ENCODE measurements at regions not wholly inside any gene's neighbourhood (a gene's known extent, or its start where the extent isn't known, plus 50 kb on each side); places are given as distances from the start of the nearest gene placed in this dataset.

- Histone ChIP-seq H4K8ac (ENCODE audit: low read depth in 2 of 2, low read length in 2 of 2) (no peak overlapping the region), H2BK15ac (ENCODE audit: low read depth, low read length) (no peak overlapping the region), H3K9me3 (ENCODE audit: control insufficient read depth, insufficient read depth, low read length) (no peaks in the 10 kb centered on the region), H3K9ac (ENCODE audit: low read depth, low read length) (no peak overlapping the region), H3K9me1 (ENCODE audit: insufficient read depth, low read length) (no peaks in the 10 kb centered on the region), H2BK120ac (ENCODE audit: low read depth, low read length) (no peak overlapping the region), H3K14ac (replicated peaks; ENCODE audit: low read depth, low read length) (no peak overlapping the region), H3K27ac (ENCODE audit: insufficient read depth, low read length) (no peak overlapping the region), H3K36me3 (ENCODE audit: control insufficient read depth, insufficient read depth, low read length) (no peaks in the 10 kb centered on the region), H2BK5ac (ENCODE audit: low read depth, low read length, poor library complexity, severe bottlenecking) (no peak overlapping the region), H4K5ac (ENCODE audit: low read depth, low read length) (no peak overlapping the region), H3K4me1 (ENCODE audit: control insufficient read depth, insufficient read depth, low read length) (no peaks in the 10 kb centered on the region), H4K91ac (ENCODE audit: insufficient read depth, low read depth, low read length) (no peak overlapping the region), H3K56ac (ENCODE audit: extremely low read depth, insufficient read depth, low read length) (no peak overlapping the region), H2AK5ac (ENCODE audit: low read depth, low read length) (no peak overlapping the region), H3K79me1 (ENCODE audit: low read depth in 1 of 2, low read length in 2 of 2) (no peaks in the 10 kb centered on the region), H3K4me3 (ENCODE audit: insufficient read depth, low read depth, low read length) (no peak overlapping the region), H3K18ac (ENCODE audit: low read depth, low read length) (no peak overlapping the region), H3K27me3 (ENCODE audit: control insufficient read depth, insufficient read depth, low read length) (peaks cover 16% of the 10 kb centered on the region), H3K4ac (ENCODE audit: low read depth, low read length) (no peak overlapping the region), H2AK9ac (replicated peaks; ENCODE audit: low read depth, low read length, poor library complexity) (no peak overlapping the region), H2BK20ac (ENCODE audit: low read depth, low read length) (no peak overlapping the region), H3K23ac (ENCODE audit: low read depth, low read length) (no peak overlapping the region), H2AFZ (replicated peaks; ENCODE audit: low read length, poor library complexity) (no peak overlapping the region), H4K20me1 (ENCODE audit: insufficient read depth, low read length) (no peaks in the 10 kb centered on the region), H3K4me2 (ENCODE audit: low read depth, low read length) (no peak overlapping the region)
- ChIA-PET CTCF (no interaction called here), POLR2A (ENCODE audit: unreplicated experiment) (no interaction called here)
- BruUV-seq (replicated peaks): no TSS peak
- dilution Hi-C loops (cut with HindIII; ENCODE audit: low sequenced_read_pairs, unreplicated experiment) (no loop called here), in situ Hi-C loops (cut with MboI; ENCODE audit: low sequenced_read_pairs) (no loop called here), intact Hi-C loops (cut with micrococcal nuclease) (no loop called here)
- TF ChIP-seq CHD1 (IDR thresholded peaks at IDR 0.05; ENCODE audit: low read depth, low read length): no peak
- no peak for TF ChIP-seq CTCF (conservative IDR thresholded peaks at IDR 0.05; ENCODE audit: low read depth, low read length)
- TF ChIP-seq CEBPB (IDR thresholded peaks at IDR 0.05; ENCODE audit: low read depth, low read length): no peak
- TF ChIP-seq, protein P1, sequence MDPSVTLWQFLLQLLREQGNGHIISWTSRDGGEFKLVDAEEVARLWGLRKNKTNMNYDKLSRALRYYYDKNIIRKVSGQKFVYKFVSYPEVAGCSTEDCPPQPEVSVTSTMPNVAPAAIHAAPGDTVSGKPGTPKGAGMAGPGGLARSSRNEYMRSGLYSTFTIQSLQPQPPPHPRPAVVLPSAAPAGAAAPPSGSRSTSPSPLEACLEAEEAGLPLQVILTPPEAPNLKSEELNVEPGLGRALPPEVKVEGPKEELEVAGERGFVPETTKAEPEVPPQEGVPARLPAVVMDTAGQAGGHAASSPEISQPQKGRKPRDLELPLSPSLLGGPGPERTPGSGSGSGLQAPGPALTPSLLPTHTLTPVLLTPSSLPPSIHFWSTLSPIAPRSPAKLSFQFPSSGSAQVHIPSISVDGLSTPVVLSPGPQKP (IDR thresholded peaks at IDR 0.05; ENCODE audit: borderline replicate concordance, low read depth, low read length): no peak
- no peak for TF ChIP-seq FOS (IDR thresholded peaks at IDR 0.05; ENCODE audit: low read depth, low read length)
- TF ChIP-seq MAZ (IDR thresholded peaks at IDR 0.05; ENCODE audit: borderline replicate concordance, low read depth, low read length): no peak
- no peak for TF ChIP-seq MXI1 (IDR thresholded peaks at IDR 0.05; ENCODE audit: borderline replicate concordance, low read depth, low read length)
- no peak for TF ChIP-seq RAD21 (IDR thresholded peaks at IDR 0.05; ENCODE audit: low read length)
- TF ChIP-seq SMC3 (IDR thresholded peaks at IDR 0.05; ENCODE audit: low read depth, low read length): no peak
- TF ChIP-seq USF2 (IDR thresholded peaks at IDR 0.05; ENCODE audit: low read depth, low read length): no peak
- no peak for TF ChIP-seq BHLHE40 (IDR thresholded peaks at IDR 0.05; ENCODE audit: low read depth, low read length)
- TF ChIP-seq POLR2A (IDR thresholded peaks at IDR 0.05; ENCODE audit: low read depth, low read length): no peak
- TF ChIP-seq MAFK (IDR thresholded peaks at IDR 0.05; ENCODE audit: low read depth, low read length): no peak
- no peak for TF ChIP-seq RCOR1 (IDR thresholded peaks at IDR 0.05; ENCODE audit: insufficient replicate concordance, low read length)
- TF ChIP-seq NFE2L2 (IDR thresholded peaks at IDR 0.05; ENCODE audit: low read depth, low read length): no peak
- TF ChIP-seq RFX5 (IDR thresholded peaks at IDR 0.05; ENCODE audit: low read depth, low read length): no peak
- no CpG with 5 or more reads among the region's 2 CpGs for WGBS, 2 experiments (ENCODE audit: extremely low coverage in 2 of 2, insufficient read length in 1 of 2)
- DNase-seq (no peak), ATAC-seq (ENCODE audit: low read depth) (no peak)
Measured at GRCh38 chr17:72069586-72070202, 51.1 kb upstream of the SOX9 start.

Data from IMR-90 (cell line).